ENCODE measurements at regions not wholly inside any gene's neighbourhood (a gene's known extent, or its start where the extent isn't known, plus 50 kb on each side); places are given as distances from the start of the nearest gene placed in this dataset.
"Not testable (repeated sequence)": the region's sequence is repeated elsewhere in the genome, so short reads cannot be mapped to it uniquely, and the experiment has no call there.

GRCh38 chr11:121968638-121969037 is 147.4 kb downstream of the BLID start:
- peak; percentile 9 for DNase-seq
- Histone ChIP-seq H3K9ac (no peak overlapping the region), H3K4me2 (ENCODE audit: unreplicated experiment) (no peak overlapping the region), H2AFZ (no peak overlapping the region), H4K20me1 (ENCODE audit: insufficient read depth) (no peaks in the 10 kb centered on the region), H3K9me2 (ENCODE audit: insufficient read depth) (peaks cover 3% of the 10 kb centered on the region; the same call in 1 of the 2 replicates), H3K36me3 (ENCODE audit: low read depth) (no peaks in the 10 kb centered on the region), H3K27me3 (replicated peaks; ENCODE audit: insufficient read depth) (no peaks in the 10 kb centered on the region), H3K4me3 (no peak overlapping the region), H3K4me1 (ENCODE audit: insufficient read depth) (peaks cover 21% of the 10 kb centered on the region), H3K27ac (no peak overlapping the region), H3K9me3 (ENCODE audit: low read depth) (no peaks in the 10 kb centered on the region), H3K79me2 (ENCODE audit: insufficient read depth) (no peaks in the 10 kb centered on the region), H3F3A (ENCODE audit: insufficient read depth) (peaks cover 16% of the 10 kb centered on the region)
- 98% methylated on average over 2 of the region's 2 CpGs for WGBS, 2 experiments (ENCODE audit: low coverage in 1 of 2, low lambda C conversion rate in 2 of 2, missing lambda C conversion rate in 2 of 2)
- TF ChIP-seq EZH2phosphoT487 (IDR thresholded peaks at IDR 0.05; ENCODE audit: insufficient read depth, low read depth) = no peak
- TF ChIP-seq EZH2 (IDR thresholded peaks at IDR 0.05; ENCODE audit: insufficient read depth, poor library complexity, severe bottlenecking) = no peak
- in situ Hi-C loops (cut with MboI) = no loop called here

GRCh38 chr11:121967131-121967704 is 148.8 kb downstream of the BLID start:
- Histone ChIP-seq H3K4me1 (ENCODE audit: insufficient read depth) (peaks cover 23% of the 10 kb centered on the region), H3K79me2 (ENCODE audit: insufficient read depth) (no peaks in the 10 kb centered on the region), H3K36me3 (ENCODE audit: low read depth) (no peaks in the 10 kb centered on the region), H3K4me3 (no peak overlapping the region), H3K9me3 (ENCODE audit: low read depth) (no peaks in the 10 kb centered on the region), H3F3A (ENCODE audit: insufficient read depth) (peaks cover 16% of the 10 kb centered on the region), H3K4me2 (ENCODE audit: unreplicated experiment) (no peak overlapping the region), H4K20me1 (ENCODE audit: insufficient read depth) (no peaks in the 10 kb centered on the region), H3K27me3 (replicated peaks; ENCODE audit: insufficient read depth) (no peaks in the 10 kb centered on the region), H2AFZ (no peak overlapping the region), H3K27ac (no peak overlapping the region), H3K9me2 (ENCODE audit: insufficient read depth) (peaks cover 3% of the 10 kb centered on the region; the same call in 1 of the 2 replicates), H3K9ac (no peak overlapping the region)
- in situ Hi-C loops (cut with MboI) = no loop called here
- DNase-seq = no peak
- TF ChIP-seq EZH2 (IDR thresholded peaks at IDR 0.05; ENCODE audit: insufficient read depth, poor library complexity, severe bottlenecking) (no peak), EZH2phosphoT487 (IDR thresholded peaks at IDR 0.05; ENCODE audit: insufficient read depth, low read depth) (no peak)
- 82 to 84% methylated on average over 10 of the region's 10 CpGs for WGBS, 2 experiments (ENCODE audit: low coverage in 1 of 2, low lambda C conversion rate in 2 of 2, missing lambda C conversion rate in 2 of 2)

- H3K27ac ChIP-seq = peak overlapping the region; percentile 42; the same call in 1 of the 2 replicates
- in situ Hi-C loops (cut with MboI) = no loop called here
These were observed 150.7 kb downstream of the BLID start for GRCh38 chr11:121965330-121965729.

GRCh38 chr11:121964591-121964990 is 151.4 kb downstream of the BLID start:
- Histone ChIP-seq H3K4me1 (ENCODE audit: insufficient read depth) (peaks cover 39% of the 10 kb centered on the region), H3K9me3 (ENCODE audit: low read depth) (no peaks in the 10 kb centered on the region), H2AFZ (peak overlapping the region; percentile 4; the same call in 1 of the 2 replicates), H3K9me2 (ENCODE audit: insufficient read depth) (no peaks in the 10 kb centered on the region), H3K79me2 (ENCODE audit: insufficient read depth) (no peaks in the 10 kb centered on the region), H3K4me3 (peak overlapping the region; percentile 4; the same call in 1 of the 2 replicates), H3K4me2 (ENCODE audit: unreplicated experiment) (peak overlapping the region; percentile 52), H3K27me3 (replicated peaks; ENCODE audit: insufficient read depth) (no peaks in the 10 kb centered on the region), H3K27ac (peak overlapping the region; percentile 42), H4K20me1 (ENCODE audit: insufficient read depth) (no peaks in the 10 kb centered on the region), H3F3A (ENCODE audit: insufficient read depth) (peaks cover 32% of the 10 kb centered on the region), H3K9ac (no peak overlapping the region), H3K36me3 (ENCODE audit: low read depth) (no peaks in the 10 kb centered on the region)
- TF ChIP-seq EZH2phosphoT487 (IDR thresholded peaks at IDR 0.05; ENCODE audit: insufficient read depth, low read depth) (no peak), EZH2 (IDR thresholded peaks at IDR 0.05; ENCODE audit: insufficient read depth, poor library complexity, severe bottlenecking) (no peak)
- in situ Hi-C loops (cut with MboI) = no loop called here
- DNase-seq = peak; percentile 74
- WGBS, 2 experiments (ENCODE audit: low coverage in 1 of 2, low lambda C conversion rate in 2 of 2, missing lambda C conversion rate in 2 of 2) = 2 to 4% methylated on average over 4 of the region's 4 CpGs

More at GRCh38 chr11:121965330-121965729, 150.7 kb downstream of the BLID start:
- Histone ChIP-seq H2AFZ (no peak overlapping the region), H3K9me2 (ENCODE audit: insufficient read depth) (peaks cover 3% of the 10 kb centered on the region; the same call in 1 of the 2 replicates), H3K79me2 (ENCODE audit: insufficient read depth) (no peaks in the 10 kb centered on the region), H3K4me3 (no peak overlapping the region), H3K27me3 (replicated peaks; ENCODE audit: insufficient read depth) (no peaks in the 10 kb centered on the region), H3K9me3 (ENCODE audit: low read depth) (no peaks in the 10 kb centered on the region), H3K4me1 (ENCODE audit: insufficient read depth) (peaks cover 39% of the 10 kb centered on the region), H3K4me2 (ENCODE audit: unreplicated experiment) (peak overlapping the region; percentile 52), H3K9ac (no peak overlapping the region), H4K20me1 (ENCODE audit: insufficient read depth) (no peaks in the 10 kb centered on the region), H3F3A (ENCODE audit: insufficient read depth) (peaks cover 32% of the 10 kb centered on the region), H3K36me3 (ENCODE audit: low read depth) (no peaks in the 10 kb centered on the region)
- TF ChIP-seq EZH2 (IDR thresholded peaks at IDR 0.05; ENCODE audit: insufficient read depth, poor library complexity, severe bottlenecking) (no peak), EZH2phosphoT487 (IDR thresholded peaks at IDR 0.05; ENCODE audit: insufficient read depth, low read depth) (no peak)
- 43 to 44% methylated on average over 4 of the region's 4 CpGs for WGBS, 2 experiments (ENCODE audit: low coverage in 1 of 2, low lambda C conversion rate in 2 of 2, missing lambda C conversion rate in 2 of 2)
- peak; percentile 57 for DNase-seq

- peaks cover 39% of the 10 kb centered on the region for H3K4me1 ChIP-seq (ENCODE audit: insufficient read depth)
- H3K27me3 ChIP-seq (replicated peaks; ENCODE audit: insufficient read depth); H3K9me2 ChIP-seq (ENCODE audit: insufficient read depth); H3K79me2 ChIP-seq (ENCODE audit: insufficient read depth); H3K9me3 ChIP-seq (ENCODE audit: low read depth); H3K4me3 ChIP-seq; H3K36me3 ChIP-seq (ENCODE audit: low read depth); H2AFZ ChIP-seq; in situ Hi-C loops (cut with MboI); H4K20me1 ChIP-seq (ENCODE audit: insufficient read depth); H3K9ac ChIP-seq: not testable (repeated sequence)
- H3F3A ChIP-seq (ENCODE audit: insufficient read depth) = peaks cover 32% of the 10 kb centered on the region
- DNase-seq = peak; percentile 50
- H3K4me2 ChIP-seq (ENCODE audit: unreplicated experiment) = peak overlapping the region; percentile 52
- WGBS, 2 experiments (ENCODE audit: low coverage in 1 of 2, low lambda C conversion rate in 2 of 2, missing lambda C conversion rate in 2 of 2) = 41 to 46% methylated on average over 3 of the region's 3 CpGs
- H3K27ac ChIP-seq = peak overlapping the region; percentile 42
These were observed 152.2 kb downstream of the BLID start for GRCh38 chr11:121963846-121964245.

All from GM23248 (cell line).